ENCODE measurements at regions not wholly inside any gene's neighbourhood (a gene's known extent, or its start where the extent isn't known, plus 50 kb on each side); places are given as distances from the start of the nearest gene placed in this dataset.

- Histone ChIP-seq H2BK15ac (ENCODE audit: low read depth, low read length) (no peak overlapping the region), H3K4me2 (ENCODE audit: insufficient read depth, insufficient read length, low read length) (no peak overlapping the region), H4K20me1 (ENCODE audit: control insufficient read depth, insufficient read depth, insufficient read length) (no peaks in the 10 kb centered on the region), H3K27ac (ENCODE audit: insufficient read length, low read depth, low read length) (no peak overlapping the region), H3K4ac (ENCODE audit: low read depth, low read length) (no peak overlapping the region), H3K79me1 (ENCODE audit: insufficient read depth, low read depth, low read length, poor library complexity, severe bottlenecking) (no peaks in the 10 kb centered on the region), H3K9ac (ENCODE audit: extremely low read depth, insufficient read length, low read length) (no peak overlapping the region), H2AK5ac (ENCODE audit: insufficient read length, low read length) (no peak overlapping the region), H3K4me1 (ENCODE audit: insufficient read depth, low read length) (no peaks in the 10 kb centered on the region), H4K91ac (ENCODE audit: insufficient read length, low read depth, low read length) (no peak overlapping the region), H2BK120ac (ENCODE audit: low read depth, low read length, poor library complexity, severe bottlenecking) (no peak overlapping the region), H2AFZ (ENCODE audit: low read length) (no peak overlapping the region), H3K18ac (ENCODE audit: insufficient read length, low read depth, low read length) (no peak overlapping the region), H4K8ac (replicated peaks; ENCODE audit: insufficient read length, low read depth, low read length) (no peak overlapping the region), H3K23ac (ENCODE audit: insufficient read length, low read depth, low read length) (no peak overlapping the region), H3K14ac (ENCODE audit: insufficient read depth, low read length) (no peak overlapping the region), H3K9me3 (ENCODE audit: control insufficient read depth, low read depth, low read length) (no peaks in the 10 kb centered on the region), H3K23me2 (ENCODE audit: insufficient read length, low read depth, low read length, poor library complexity, severe bottlenecking) (no peaks in the 10 kb centered on the region), H2BK20ac (ENCODE audit: low read depth, low read length, poor library complexity, severe bottlenecking) (no peak overlapping the region), H3K56ac (ENCODE audit: insufficient read length, low read depth, low read length) (no peak overlapping the region), H3T11ph (ENCODE audit: low read length) (no peak overlapping the region), H2BK5ac (ENCODE audit: insufficient read length, low read length) (no peak overlapping the region), H3K79me2 (ENCODE audit: insufficient read depth, low read length) (no peaks in the 10 kb centered on the region), H3K27me3 (ENCODE audit: insufficient read depth, low read length) (no peaks in the 10 kb centered on the region), H4K5ac (ENCODE audit: insufficient read length, low read depth, low read length) (no peak overlapping the region), H2BK12ac (ENCODE audit: insufficient read length, low read depth, low read length) (no peak overlapping the region)
- H3K36me3 Mint-ChIP-seq (ENCODE audit: insufficient read depth in 1 of 3, low read depth in 3 of 3): no peaks in the 10 kb centered on the region; a peak in 1 of 7 replicates
- no peak overlapping the region for H3K4me3 Mint-ChIP-seq
- no CpG with 5 or more reads among the region's 3 CpGs for WGBS (ENCODE audit: extremely low coverage, insufficient read length, low lambda C conversion rate)
- no peaks in the 10 kb centered on the region; a peak in 1 of 4 replicates for H3K4me1 Mint-ChIP-seq
- no peaks in the 10 kb centered on the region for H3K27me3 Mint-ChIP-seq (ENCODE audit: low read depth)
- H3K9me3 Mint-ChIP-seq: no peaks in the 10 kb centered on the region; a peak in 1 of 5 replicates
- H3K27ac Mint-ChIP-seq: no peak overlapping the region
- no peak for TF ChIP-seq CTCF (conservative IDR thresholded peaks at IDR 0.05)
- no peak for DNase-seq
Measured at GRCh38 chr19:28414748-28415147, 798.2 kb downstream of the UQCRFS1 start.
